ENCODE measurements at regions not wholly inside any gene's neighbourhood (a gene's known extent, or its start where the extent isn't known, plus 50 kb on each side); places are given as distances from the start of the nearest gene placed in this dataset.

GRCh38 chr14:29350496-29350895 is 577.2 kb downstream of the PRKD1 start:
- Histone ChIP-seq H3K4ac (ENCODE audit: low read depth, low read length) (no peak overlapping the region), H3K36me3 (ENCODE audit: control insufficient read depth in 1 of 2, insufficient read depth in 2 of 2, low read length in 2 of 2) (no peaks in the 10 kb centered on the region), H2BK120ac (ENCODE audit: insufficient read depth, low read length, poor library complexity) (no peak overlapping the region), H4K91ac (ENCODE audit: low read depth, low read length) (no peak overlapping the region), H2BK5ac (ENCODE audit: low read depth, low read length, poor library complexity) (no peak overlapping the region), H3K79me1 (ENCODE audit: low read length) (no peaks in the 10 kb centered on the region), H3K79me2 (ENCODE audit: control insufficient read depth, insufficient read depth, low read length, poor library complexity) (no peaks in the 10 kb centered on the region), H2BK12ac (ENCODE audit: low read length) (no peak overlapping the region), H3K9me3 (ENCODE audit: insufficient read depth, low read depth, low read length) (no peaks in the 10 kb centered on the region), H4K8ac (ENCODE audit: low read depth, low read length) (no peak overlapping the region), H3K23ac (ENCODE audit: low read length) (no peak overlapping the region), H2AFZ (ENCODE audit: insufficient read depth, low read length, poor library complexity) (no peak overlapping the region), H3K27ac (ENCODE audit: low read depth, low read length) (no peak overlapping the region), H3K18ac (ENCODE audit: low read length) (no peak overlapping the region), H3K4me1 (ENCODE audit: control insufficient read depth in 1 of 2, insufficient read depth in 2 of 2, low read length in 2 of 2) (no peaks in the 10 kb centered on the region), H3K4me3 (ENCODE audit: low read depth, low read length) (no peak overlapping the region), H4K12ac (ENCODE audit: low read depth, low read length) (no peak overlapping the region), H3K4me2 (ENCODE audit: low read length) (no peak overlapping the region), H3K14ac (ENCODE audit: low read length) (no peak overlapping the region), H3K9ac (ENCODE audit: low read length) (no peak overlapping the region), H2AK5ac (ENCODE audit: low read length) (no peak overlapping the region), H3K27me3 (ENCODE audit: insufficient read depth, low read length) (no peaks in the 10 kb centered on the region)
- no peak for DNase-seq
- WGBS (ENCODE audit: extremely low coverage, insufficient coverage, insufficient read length) = no CpG with 5 or more reads among the region's 3 CpGs

- Histone ChIP-seq H3K4ac (ENCODE audit: low read depth, low read length) (no peak overlapping the region), H2BK12ac (ENCODE audit: low read length) (no peak overlapping the region), H4K8ac (ENCODE audit: low read depth, low read length) (no peak overlapping the region), H3K9me3 (ENCODE audit: insufficient read depth, low read depth, low read length) (no peaks in the 10 kb centered on the region), H3K18ac (ENCODE audit: low read length) (no peak overlapping the region), H3K79me2 (ENCODE audit: control insufficient read depth, insufficient read depth, low read length, poor library complexity) (no peaks in the 10 kb centered on the region), H3K4me1 (ENCODE audit: control insufficient read depth in 1 of 2, insufficient read depth in 2 of 2, low read length in 2 of 2) (no peaks in the 10 kb centered on the region), H4K12ac (ENCODE audit: low read depth, low read length) (no peak overlapping the region), H2AK5ac (ENCODE audit: low read length) (no peak overlapping the region), H2BK5ac (ENCODE audit: low read depth, low read length, poor library complexity) (no peak overlapping the region), H3K4me2 (ENCODE audit: low read length) (no peak overlapping the region), H3K27me3 (ENCODE audit: insufficient read depth, low read length) (no peaks in the 10 kb centered on the region), H3K9ac (ENCODE audit: low read length) (no peak overlapping the region), H4K91ac (ENCODE audit: low read depth, low read length) (no peak overlapping the region), H2BK120ac (ENCODE audit: insufficient read depth, low read length, poor library complexity) (no peak overlapping the region), H3K23ac (ENCODE audit: low read length) (no peak overlapping the region), H3K79me1 (ENCODE audit: low read length) (no peaks in the 10 kb centered on the region), H3K14ac (ENCODE audit: low read length) (no peak overlapping the region), H3K36me3 (ENCODE audit: control insufficient read depth in 1 of 2, insufficient read depth in 2 of 2, low read length in 2 of 2) (no peaks in the 10 kb centered on the region), H3K27ac (ENCODE audit: low read depth, low read length) (no peak overlapping the region), H2AFZ (ENCODE audit: insufficient read depth, low read length, poor library complexity) (no peak overlapping the region), H3K4me3 (ENCODE audit: low read depth, low read length) (no peak overlapping the region)
- no peak for DNase-seq
- WGBS (ENCODE audit: extremely low coverage, insufficient coverage, insufficient read length) = no CpG with 5 or more reads among the region's 4 CpGs
Measured at GRCh38 chr14:29351996-29352705, 575.5 kb downstream of the PRKD1 start.

GRCh38 chr14:29352706-29353080 is 575.0 kb downstream of the PRKD1 start:
- Histone ChIP-seq H3K79me2 (ENCODE audit: control insufficient read depth, insufficient read depth, low read length, poor library complexity) (no peaks in the 10 kb centered on the region), H2BK12ac (ENCODE audit: low read length) (no peak overlapping the region), H3K9ac (ENCODE audit: low read length) (no peak overlapping the region), H4K8ac (ENCODE audit: low read depth, low read length) (no peak overlapping the region), H3K23ac (ENCODE audit: low read length) (no peak overlapping the region), H4K12ac (ENCODE audit: low read depth, low read length) (no peak overlapping the region), H2AK5ac (ENCODE audit: low read length) (no peak overlapping the region), H2AFZ (ENCODE audit: insufficient read depth, low read length, poor library complexity) (no peak overlapping the region), H3K27me3 (ENCODE audit: insufficient read depth, low read length) (no peaks in the 10 kb centered on the region), H3K79me1 (ENCODE audit: low read length) (no peaks in the 10 kb centered on the region), H2BK120ac (ENCODE audit: insufficient read depth, low read length, poor library complexity) (no peak overlapping the region), H2BK5ac (ENCODE audit: low read depth, low read length, poor library complexity) (no peak overlapping the region), H3K4me1 (ENCODE audit: control insufficient read depth in 1 of 2, insufficient read depth in 2 of 2, low read length in 2 of 2) (no peaks in the 10 kb centered on the region), H4K91ac (ENCODE audit: low read depth, low read length) (no peak overlapping the region), H3K27ac (ENCODE audit: low read depth, low read length) (no peak overlapping the region), H3K4ac (ENCODE audit: low read depth, low read length) (no peak overlapping the region), H3K18ac (ENCODE audit: low read length) (no peak overlapping the region), H3K9me3 (ENCODE audit: insufficient read depth, low read depth, low read length) (no peaks in the 10 kb centered on the region), H3K4me3 (ENCODE audit: low read depth, low read length) (no peak overlapping the region), H3K14ac (ENCODE audit: low read length) (no peak overlapping the region), H3K36me3 (ENCODE audit: control insufficient read depth in 1 of 2, insufficient read depth in 2 of 2, low read length in 2 of 2) (no peaks in the 10 kb centered on the region), H3K4me2 (ENCODE audit: low read length) (no peak overlapping the region)
- no peak for DNase-seq
- WGBS (ENCODE audit: extremely low coverage, insufficient coverage, insufficient read length) = no CpG with 5 or more reads among the region's 1 CpG

GRCh38 chr14:29353513-29353912 is 574.1 kb downstream of the PRKD1 start:
- no peak overlapping the region for H3K18ac ChIP-seq (ENCODE audit: low read length)
- no peaks in the 10 kb centered on the region for H3K79me1 ChIP-seq (ENCODE audit: low read length)
- H3K4ac ChIP-seq (ENCODE audit: low read depth, low read length) = no peak overlapping the region
- no peaks in the 10 kb centered on the region for H3K36me3 ChIP-seq (ENCODE audit: control insufficient read depth in 1 of 2, insufficient read depth in 2 of 2, low read length in 2 of 2)
- no peak overlapping the region for H4K12ac ChIP-seq (ENCODE audit: low read depth, low read length)
- H3K4me3 ChIP-seq (ENCODE audit: low read depth, low read length) = no peak overlapping the region
- no CpG with 5 or more reads among the region's 5 CpGs for WGBS (ENCODE audit: extremely low coverage, insufficient coverage, insufficient read length)
- no peak overlapping the region for H4K91ac ChIP-seq (ENCODE audit: low read depth, low read length)
- H2BK12ac ChIP-seq (ENCODE audit: low read length) = no peak overlapping the region
- no peaks in the 10 kb centered on the region for H3K27me3 ChIP-seq (ENCODE audit: insufficient read depth, low read length)
- H3K23ac ChIP-seq (ENCODE audit: low read length) = no peak overlapping the region
- no peak overlapping the region for H2AK5ac ChIP-seq (ENCODE audit: low read length)
- H2BK120ac ChIP-seq (ENCODE audit: insufficient read depth, low read length, poor library complexity) = no peak overlapping the region
- H3K27ac ChIP-seq (ENCODE audit: low read depth, low read length) = no peak overlapping the region
- DNase-seq = no peak
- H3K4me1 ChIP-seq (ENCODE audit: control insufficient read depth in 1 of 2, insufficient read depth in 2 of 2, low read length in 2 of 2) = no peaks in the 10 kb centered on the region
- H3K9ac ChIP-seq (ENCODE audit: low read length) = no peak overlapping the region
- no peak overlapping the region for H3K4me2 ChIP-seq (ENCODE audit: low read length)
- no peaks in the 10 kb centered on the region for H3K79me2 ChIP-seq (ENCODE audit: control insufficient read depth, insufficient read depth, low read length, poor library complexity)
- H2BK5ac ChIP-seq (ENCODE audit: low read depth, low read length, poor library complexity) = no peak overlapping the region
- no peak overlapping the region for H4K8ac ChIP-seq (ENCODE audit: low read depth, low read length)
- no peaks in the 10 kb centered on the region for H3K9me3 ChIP-seq (ENCODE audit: insufficient read depth, low read depth, low read length)
- no peak overlapping the region for H3K14ac ChIP-seq (ENCODE audit: low read length)
- no peak overlapping the region for H2AFZ ChIP-seq (ENCODE audit: insufficient read depth, low read length, poor library complexity)
